Prostate gland (tissue), 1 donor: ENCODE measurements at regions not wholly inside any gene's neighbourhood (a gene's known extent, or its start where the extent isn't known, plus 50 kb on each side); places are given as distances from the start of the nearest gene placed in this dataset.

Experiments
- POLR2A ChIP-seq: fragments of 450-650 bp; IDR thresholded peaks from one replicate; pipeline ENCODE4 v1.6.1; 2016; ENCODE audit warnings: antibody characterized with exemption, mild to moderate bottlenecking
- POLR2AphosphoS5 ChIP-seq: sonication (generic); formaldehyde crosslinking; IDR thresholded peaks from one replicate; pipeline ENCODE4 v1.6.1; 2017; ENCODE audit warnings: antibody characterized with exemption

GRCh38 chr15:81945014-81945615 lies 100.7 kb downstream of the MEX3B start:
- no peak for TF ChIP-seq POLR2A
- no peak for TF ChIP-seq POLR2AphosphoS5
